NCI-H524 treated with DMSO at 0.1 percent for 48 hours (cell line): ENCODE measurements at regions not wholly inside any gene's neighbourhood (a gene's known extent, or its start where the extent isn't known, plus 50 kb on each side); places are given as distances from the start of the nearest gene placed in this dataset.

Experiments
- DNase-seq: peaks from one replicate; lab custom pipeline; 2025; lab: John Stamatoyannopoulos, UW

- DNase-seq: no peak
Measured at GRCh38 chr4:175376287-175376977, 435.6 kb downstream of the GPM6A start.

- DNase-seq: no peak
Measured at GRCh38 chr4:175377203-175377602, 434.9 kb downstream of the GPM6A start.

DNA sequence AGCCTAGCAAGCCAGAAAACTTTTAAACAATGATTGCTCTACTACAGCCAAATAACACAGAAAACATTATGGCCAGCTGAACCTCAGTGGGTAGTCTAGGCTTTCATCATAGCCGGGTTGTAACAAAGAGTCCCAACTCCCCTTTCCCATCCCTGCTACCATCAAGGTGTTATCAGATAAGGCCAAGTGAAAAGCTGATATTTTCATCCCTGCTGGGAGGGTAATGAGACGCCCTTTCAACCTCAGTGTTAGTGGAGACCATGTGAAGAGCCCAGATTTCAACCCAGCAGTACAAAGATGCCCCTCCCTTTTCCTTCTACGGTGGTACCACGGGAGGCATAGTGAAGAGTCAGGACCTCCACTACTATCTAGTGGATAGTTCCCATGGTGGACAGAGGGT is 433.7 kb downstream of the GPM6A start:
- no peak for DNase-seq

- DNase-seq: no peak
Measured at GRCh38 chr4:175380841-175381240, 431.2 kb downstream of the GPM6A start.

GRCh38 chr4:175385797-175386196 is 426.3 kb downstream of the GPM6A start:
- DNase-seq: no peak

- peak; percentile 53 for DNase-seq
Measured at GRCh38 chr4:175386776-175387507, 425.1 kb downstream of the GPM6A start.

- DNase-seq: no peak
Measured at GRCh38 chr4:175394208-175394607, 417.9 kb downstream of the GPM6A start.

- DNase-seq: no peak
Measured at GRCh38 chr4:175405961-175406360, 406.1 kb downstream of the GPM6A start.

GRCh38 chr4:175407926-175408325 is 404.1 kb downstream of the GPM6A start:
- DNase-seq: no peak

DNA sequence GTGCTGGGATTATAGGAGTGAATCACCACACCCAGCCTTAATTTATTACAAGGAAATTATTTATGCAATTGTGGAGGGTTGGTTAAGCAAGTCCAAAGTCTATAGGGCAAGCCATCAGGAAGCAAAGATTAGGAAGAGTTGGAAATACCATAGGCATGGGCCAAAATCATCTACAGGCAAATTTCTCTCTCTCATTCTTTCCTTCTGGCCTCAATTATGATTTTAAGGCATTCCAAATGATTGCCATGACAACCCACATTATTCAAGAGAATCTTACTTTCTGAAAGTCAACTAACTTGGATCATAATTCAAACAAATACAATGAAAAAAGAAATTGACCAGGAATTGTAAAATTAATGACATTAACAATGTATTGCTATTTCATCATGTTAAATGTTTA is 400.8 kb downstream of the GPM6A start:
- no peak for DNase-seq

GRCh38 chr4:175412161-175412560 is 399.9 kb downstream of the GPM6A start:
- no peak for DNase-seq

DNA sequence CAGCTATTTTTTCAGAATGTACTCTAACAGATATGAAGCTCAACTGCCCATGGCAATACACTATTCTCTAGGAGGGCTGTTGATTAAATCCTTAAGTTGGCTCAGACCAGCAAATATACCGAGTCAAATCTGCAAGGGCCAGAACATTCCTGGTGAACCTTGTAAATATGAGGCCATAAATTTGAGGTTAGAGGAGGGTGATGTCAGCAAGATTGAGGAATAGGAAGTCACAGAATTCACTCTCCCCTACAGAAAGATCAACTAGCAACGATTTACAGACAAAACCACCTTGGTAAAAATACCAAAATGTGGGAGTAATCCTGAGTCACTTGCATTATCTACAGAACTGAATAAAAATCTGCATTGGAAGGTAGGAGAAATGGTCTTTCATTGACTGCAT is 399.3 kb downstream of the GPM6A start:
- no peak for DNase-seq

GRCh38 chr4:175413561-175413960 is 398.5 kb downstream of the GPM6A start:
- no peak for DNase-seq

DNA sequence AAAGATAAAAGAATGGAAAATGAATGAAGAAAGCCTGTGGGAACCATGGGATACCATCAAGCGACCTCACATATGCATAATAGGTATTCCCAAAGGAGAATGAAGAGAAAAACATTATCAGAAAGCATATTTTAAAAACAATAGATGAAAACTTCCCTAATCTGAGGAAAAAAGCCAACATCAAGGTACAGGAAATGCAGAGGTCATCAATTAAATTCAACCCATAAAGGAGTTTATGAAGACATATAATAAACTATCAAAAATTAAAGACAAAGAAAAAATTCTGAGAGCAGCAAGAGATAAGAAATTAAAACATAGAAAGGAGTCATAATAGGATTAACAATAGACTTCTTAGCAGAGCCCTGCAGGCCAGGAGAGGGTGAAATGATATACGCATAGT is 397.5 kb downstream of the GPM6A start:
- no peak for DNase-seq

DNA sequence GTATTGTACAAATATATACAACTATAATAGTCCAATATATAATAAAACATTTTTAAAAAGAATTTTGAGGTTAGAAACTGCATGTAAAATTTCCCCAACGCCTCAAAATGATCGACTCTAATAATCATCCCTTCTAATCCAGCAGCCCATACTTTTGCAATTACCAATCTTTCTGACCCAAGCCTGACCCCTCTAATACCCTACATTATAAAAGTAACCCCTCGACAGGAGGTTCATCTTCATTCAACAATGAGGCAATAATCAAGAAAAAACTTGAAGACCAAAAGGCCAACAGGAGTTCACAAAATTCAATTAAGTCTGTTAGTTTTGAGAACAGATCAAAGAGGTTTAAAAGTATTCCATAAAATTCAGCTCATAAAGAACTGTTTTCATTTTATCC is 393.5 kb downstream of the GPM6A start:
- DNase-seq: no peak

DNA sequence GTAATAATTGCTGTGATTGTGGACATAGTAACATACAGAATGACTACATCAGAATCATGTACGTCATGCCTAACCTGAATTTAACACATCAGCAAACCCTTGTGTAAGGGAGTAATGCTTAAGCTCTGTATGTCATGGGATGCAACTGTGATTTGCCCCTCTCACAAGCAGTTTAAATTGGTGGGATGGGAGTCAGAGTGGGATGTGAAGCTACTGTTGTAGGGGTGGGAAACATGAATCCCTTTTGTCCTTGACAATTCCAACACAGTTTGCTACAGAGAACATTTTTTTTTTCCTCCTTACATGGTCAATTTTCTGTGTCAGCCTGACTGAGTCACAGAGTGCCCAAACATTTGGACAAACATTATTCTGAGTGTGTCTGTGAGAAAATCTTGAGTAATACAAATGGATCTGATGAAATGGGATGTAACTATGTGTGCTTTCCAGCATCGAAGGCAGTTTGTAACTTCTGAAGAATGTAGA is 392.8 kb downstream of the GPM6A start:
- no peak for DNase-seq

- DNase-seq: no peak
Measured at GRCh38 chr4:175421506-175421905, 390.6 kb downstream of the GPM6A start.

GRCh38 chr4:175422331-175422730 is 389.7 kb downstream of the GPM6A start:
- no peak for DNase-seq

DNA sequence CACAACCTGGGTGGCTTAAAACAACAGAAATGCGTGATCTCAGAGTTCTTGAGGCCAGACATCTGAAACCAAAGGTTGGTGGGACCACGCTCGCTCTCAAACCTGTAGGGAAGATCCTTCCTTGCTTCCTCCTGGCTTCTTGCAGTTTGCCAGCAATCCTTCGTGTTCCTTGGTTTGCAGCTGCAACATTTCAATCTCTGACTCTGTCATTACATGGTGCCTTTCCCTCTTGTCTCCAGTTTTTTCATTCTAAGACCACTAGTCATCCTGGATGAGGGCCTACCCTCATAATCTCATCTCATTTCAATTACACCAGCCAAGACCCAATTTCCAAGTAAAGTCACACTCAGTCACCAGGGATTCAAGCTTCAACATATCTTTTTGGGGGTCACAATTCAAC is 388.0 kb downstream of the GPM6A start:
- no peak for DNase-seq

- no peak for DNase-seq
Measured at GRCh38 chr4:175427751-175428150, 384.3 kb downstream of the GPM6A start.

DNA sequence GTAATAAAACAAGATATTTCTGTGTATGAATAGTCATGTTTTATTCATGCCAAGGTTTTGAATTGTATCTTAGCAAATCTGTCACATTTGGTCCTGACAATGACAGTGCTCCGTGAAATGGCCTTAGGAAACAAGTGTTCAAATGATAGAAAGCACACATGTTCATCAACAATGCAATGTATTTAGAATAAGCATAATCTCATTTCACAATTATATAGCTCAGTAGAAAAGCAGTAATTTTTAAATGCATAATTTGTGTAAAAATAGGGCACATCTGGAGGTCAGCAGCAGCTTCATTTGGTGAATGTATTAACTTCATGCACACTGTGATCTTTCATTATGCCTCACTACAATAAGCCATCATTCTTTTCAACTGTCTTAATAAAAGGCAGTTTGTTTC is 380.4 kb downstream of the GPM6A start:
- DNase-seq: no peak

GRCh38 chr4:175435381-175435783 is 376.7 kb downstream of the GPM6A start:
- peak; percentile 90 for DNase-seq

DNA sequence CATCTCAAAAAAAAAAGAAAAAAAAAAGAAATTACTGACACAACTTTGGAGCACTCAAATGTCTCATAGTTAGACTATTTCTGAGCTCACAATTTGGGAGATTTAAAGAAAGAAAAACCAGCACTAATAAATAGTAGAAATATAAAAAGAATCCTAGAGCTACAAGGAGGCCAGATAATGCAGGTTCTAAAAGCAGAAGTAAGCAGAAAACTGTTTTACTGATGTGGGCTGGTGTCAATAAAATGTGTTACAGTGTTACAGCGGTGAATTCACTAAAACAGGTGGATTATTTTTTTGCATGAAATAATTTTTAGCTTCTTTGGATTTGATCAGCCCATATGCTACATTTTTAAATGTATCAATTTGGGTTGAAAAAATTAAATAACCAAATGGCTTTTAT is 375.9 kb downstream of the GPM6A start:
- no peak for DNase-seq

GRCh38 chr4:175440786-175441185 is 371.3 kb downstream of the GPM6A start:
- DNase-seq: no peak
